Ascending aorta (tissue), 2 donors: ENCODE measurements at regions not wholly inside any gene's neighbourhood (a gene's known extent, or its start where the extent isn't known, plus 50 kb on each side); places are given as distances from the start of the nearest gene placed in this dataset.

Experiments
- DNase-seq, 2 donors: peaks; one replicate each; pipeline ENCODE4 v3.0.0-alpha.2; 2019; ENCODE audit warnings: low spot score in 2 of 2
- H3K27ac ChIP-seq, 2 donors: fragments of 200-600 bp; sonication (generic); one replicate each; pipeline ENCODE4 v1.5.1; 2016 to 2017; ENCODE audit warnings: mild to moderate bottlenecking in 1 of 2
- H3K27me3 ChIP-seq: fragments of 200-600 bp; sonication (generic); one replicate; pipeline ENCODE4 v1.5.1; 2017
- H3K36me3 ChIP-seq, 2 donors: fragments of 200-600 bp; sonication (generic); one replicate each; pipeline ENCODE4 v1.5.1; 2016
- H3K4me1 ChIP-seq, 2 donors: fragments of 200-600 bp; sonication (generic); one replicate each; pipeline ENCODE4 v1.5.1; 2016 to 2017; ENCODE audit warnings: mild to moderate bottlenecking in 1 of 2
- H3K4me3 ChIP-seq, 2 donors: fragments of 200-600 bp; sonication (generic); one replicate each; pipeline ENCODE4 v1.5.1; 2016 to 2017; ENCODE audit warnings: mild to moderate bottlenecking in 1 of 2
- H3K9me3 ChIP-seq, 2 donors: fragments of 200-600 bp; sonication (generic); one replicate each; pipeline ENCODE4 v1.5.1; 2016
- intact Hi-C: fragments of 100-400 bp; cut with DNase I; formaldehyde crosslinking; loops from one replicate; pipeline ENCODE4 v1.15.1; 2023
- TF ChIP-seq, protein P1 (sequence below), 3 experiments: fragments of 200-600 bp in 2 of 3; fragments of 450-650 bp in 1 of 3; sonication (generic) in 2 of 3; IDR thresholded peaks; one replicate each; pipeline ENCODE4 v1.5.1; 2016 to 2019; ENCODE audit warnings: antibody characterized with exemption in 3 of 3, mild to moderate bottlenecking in 1 of 3, moderate library complexity in 1 of 3

DNA sequence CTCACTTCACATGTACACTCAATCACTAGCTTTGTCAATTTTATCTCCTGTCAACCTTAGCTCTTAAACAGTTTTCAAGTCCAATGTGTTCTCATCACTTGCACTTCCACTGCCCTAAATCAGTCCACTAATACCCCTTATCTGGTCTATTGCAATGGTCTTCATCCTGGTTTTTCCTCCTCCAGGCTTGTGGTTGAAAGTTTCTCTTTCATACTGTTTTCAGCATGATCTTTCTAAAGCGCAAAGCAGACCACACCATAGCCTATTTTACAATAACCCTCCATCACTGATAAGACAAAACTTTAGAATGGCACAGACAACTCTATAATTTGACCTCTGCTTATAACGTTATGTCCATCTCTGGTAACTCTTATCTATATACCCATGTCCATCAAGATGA, 62.0 kb upstream of the DDHD1 start:
- Histone ChIP-seq H3K4me1 (no peaks in the 10 kb centered on the region), H3K4me3 (no peak overlapping the region), H3K36me3 (no peaks in the 10 kb centered on the region), H3K27me3 (no peaks in the 10 kb centered on the region), H3K9me3 (no peaks in the 10 kb centered on the region), H3K27ac (no peak overlapping the region)
- DNase-seq, result no peak
- TF ChIP-seq, protein P1, sequence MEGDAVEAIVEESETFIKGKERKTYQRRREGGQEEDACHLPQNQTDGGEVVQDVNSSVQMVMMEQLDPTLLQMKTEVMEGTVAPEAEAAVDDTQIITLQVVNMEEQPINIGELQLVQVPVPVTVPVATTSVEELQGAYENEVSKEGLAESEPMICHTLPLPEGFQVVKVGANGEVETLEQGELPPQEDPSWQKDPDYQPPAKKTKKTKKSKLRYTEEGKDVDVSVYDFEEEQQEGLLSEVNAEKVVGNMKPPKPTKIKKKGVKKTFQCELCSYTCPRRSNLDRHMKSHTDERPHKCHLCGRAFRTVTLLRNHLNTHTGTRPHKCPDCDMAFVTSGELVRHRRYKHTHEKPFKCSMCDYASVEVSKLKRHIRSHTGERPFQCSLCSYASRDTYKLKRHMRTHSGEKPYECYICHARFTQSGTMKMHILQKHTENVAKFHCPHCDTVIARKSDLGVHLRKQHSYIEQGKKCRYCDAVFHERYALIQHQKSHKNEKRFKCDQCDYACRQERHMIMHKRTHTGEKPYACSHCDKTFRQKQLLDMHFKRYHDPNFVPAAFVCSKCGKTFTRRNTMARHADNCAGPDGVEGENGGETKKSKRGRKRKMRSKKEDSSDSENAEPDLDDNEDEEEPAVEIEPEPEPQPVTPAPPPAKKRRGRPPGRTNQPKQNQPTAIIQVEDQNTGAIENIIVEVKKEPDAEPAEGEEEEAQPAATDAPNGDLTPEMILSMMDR (IDR thresholded peaks at IDR 0.05), result no peak
- intact Hi-C loops, result no loop called here

DNA sequence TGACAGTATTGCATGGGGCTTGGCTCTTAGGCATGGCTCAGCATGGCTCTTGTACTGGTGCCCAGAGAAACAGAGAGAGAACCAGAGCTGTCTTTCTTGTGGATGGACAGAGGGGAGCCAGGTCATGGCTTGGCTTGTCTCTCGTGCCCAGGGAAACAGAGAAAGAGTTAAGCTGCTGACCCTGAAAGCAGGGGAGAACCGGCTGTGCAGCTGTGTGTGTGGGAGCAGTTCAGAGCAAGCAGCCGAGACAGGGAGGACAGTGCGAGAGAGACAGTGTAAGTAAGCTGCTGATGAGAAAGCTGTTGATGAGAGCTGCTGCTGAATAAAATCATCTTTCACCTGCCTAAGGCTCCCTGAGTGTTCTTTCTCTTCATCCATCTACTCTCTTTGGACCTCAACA, 61.3 kb upstream of the DDHD1 start:
- H3K27ac ChIP-seq, result no peak overlapping the region
- no peaks in the 10 kb centered on the region for H3K4me1 ChIP-seq
- intact Hi-C loops, result no loop called here
- H3K9me3 ChIP-seq, result no peaks in the 10 kb centered on the region
- H3K27me3 ChIP-seq, result no peaks in the 10 kb centered on the region
- TF ChIP-seq, protein P1 (IDR thresholded peaks at IDR 0.05), result no peak
- DNase-seq, result no peak
- no peak overlapping the region for H3K4me3 ChIP-seq
- H3K36me3 ChIP-seq, result no peaks in the 10 kb centered on the region

DNA sequence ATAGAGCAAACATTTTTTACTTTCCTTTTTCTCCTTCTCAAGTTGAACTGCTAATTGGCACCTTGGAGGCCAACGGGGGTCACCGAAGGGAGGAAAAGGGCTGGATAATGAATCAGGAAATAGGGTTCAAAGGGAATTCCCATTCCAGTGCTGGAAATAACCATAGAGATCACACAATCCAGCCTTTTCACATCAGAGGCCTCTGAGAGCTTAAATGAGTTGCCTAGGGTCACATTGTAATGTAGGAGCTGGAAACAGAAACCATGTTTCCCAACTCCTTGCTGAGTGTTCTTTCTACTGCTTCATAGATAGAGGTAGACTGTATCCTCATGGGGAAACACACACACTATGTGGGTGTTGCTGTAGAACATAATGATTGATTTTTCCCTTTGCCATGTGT, 60.6 kb upstream of the DDHD1 start:
- H3K4me3 ChIP-seq, result no peak overlapping the region
- no peaks in the 10 kb centered on the region for H3K27me3 ChIP-seq
- no peak overlapping the region for H3K27ac ChIP-seq
- no peaks in the 10 kb centered on the region for H3K4me1 ChIP-seq
- TF ChIP-seq, protein P1 (IDR thresholded peaks at IDR 0.05), result no peak
- no peak for DNase-seq
- no peaks in the 10 kb centered on the region for H3K36me3 ChIP-seq
- intact Hi-C loops, result no loop called here
- H3K9me3 ChIP-seq, result no peaks in the 10 kb centered on the region

DNA sequence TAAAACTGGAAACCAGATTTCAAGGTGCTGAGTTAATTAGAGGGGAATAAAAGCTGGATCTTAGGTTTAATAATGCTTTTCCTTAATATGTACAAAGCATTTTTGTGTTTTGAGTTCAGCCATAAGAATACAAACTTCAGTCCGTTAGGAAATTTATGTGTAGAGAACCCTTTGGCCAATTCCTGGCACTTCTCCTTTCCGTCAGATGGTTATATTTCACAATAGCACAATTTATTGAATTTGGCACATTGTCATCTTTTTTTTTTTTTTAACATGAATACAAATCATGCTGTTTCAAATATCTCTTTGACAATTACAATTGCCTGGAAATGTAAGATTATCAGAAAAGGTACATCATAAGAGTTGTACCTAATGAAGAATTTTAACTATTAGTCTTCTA, 56.2 kb upstream of the DDHD1 start:
- Histone ChIP-seq H3K4me3 (no peak overlapping the region), H3K36me3 (no peaks in the 10 kb centered on the region), H3K27ac (no peak overlapping the region), H3K27me3 (no peaks in the 10 kb centered on the region), H3K9me3 (no peaks in the 10 kb centered on the region), H3K4me1 (no peaks in the 10 kb centered on the region)
- TF ChIP-seq, protein P1 (IDR thresholded peaks at IDR 0.05), result no peak
- intact Hi-C loops, result no loop called here
- DNase-seq, result no peak
